CD14-positive monocyte (primary cell): ENCODE measurements at regions not wholly inside any gene's neighbourhood (a gene's known extent, or its start where the extent isn't known, plus 50 kb on each side); places are given as distances from the start of the nearest gene placed in this dataset.

Experiments
- DNase-seq, 3 donors: peaks; one replicate each; pipeline ENCODE4 v3.0.0-alpha.2; 2011 to 2022
- H2AFZ ChIP-seq: 2 replicates; pipeline ENCODE4 v1.6.0; 2012; ENCODE audit warnings: mild to moderate bottlenecking, low read depth, low read length, inconsistent platforms; ENCODE audit not compliant: insufficient read depth, poor library complexity, severe bottlenecking
- H3K27ac ChIP-seq, 2 donors: 1 replicate in 1 of 2; 2 replicates in 1 of 2; pipeline ENCODE4 v1.5.1; 2012 to 2013; ENCODE audit warnings: low read length in 2 of 2, control low read depth in 1 of 2, inconsistent platforms in 1 of 2, low read depth in 1 of 2, mild to moderate bottlenecking in 1 of 2
- H3K27me3 ChIP-seq, 2 donors: one replicate each; pipeline versions ENCODE4 v1.6.0 to v1.6.1; 2011 to 2013; ENCODE audit warnings: low read length in 2 of 2; ENCODE audit not compliant: control insufficient read depth in 2 of 2, insufficient read depth in 2 of 2
- H3K36me3 ChIP-seq, 2 donors: replicated peaks in 1 of 2; 1 replicate in 1 of 2; 2 replicates in 1 of 2; pipeline versions ENCODE4 v1.5.1 to v1.6.1; 2012 to 2013; ENCODE audit warnings: low read length in 2 of 2, control low read depth in 1 of 2, inconsistent platforms in 1 of 2, mild to moderate bottlenecking in 1 of 2; ENCODE audit not compliant: insufficient read depth in 2 of 2, control insufficient read depth in 1 of 2
- H3K4me1 ChIP-seq, 2 donors: 1 replicate in 1 of 2; 2 replicates in 1 of 2; pipeline versions ENCODE4 v1.5.1 to v1.6.1; 2012 to 2013; ENCODE audit warnings: low read length in 2 of 2, control low read depth in 1 of 2, inconsistent platforms in 1 of 2, mild to moderate bottlenecking in 1 of 2, moderate library complexity in 1 of 2; ENCODE audit not compliant: insufficient read depth in 2 of 2, control insufficient read depth in 1 of 2
- H3K4me2 ChIP-seq: replicated peaks from 2 replicates; pipeline ENCODE3; 2012; ENCODE audit warnings: low read length, moderate library complexity, mild to moderate bottlenecking; ENCODE audit not compliant: poor library complexity, severe bottlenecking; ENCODE audit errors: extremely low read depth
- H3K4me3 ChIP-seq, 3 experiments: fragments of 200-600 bp in 1 of 3; sonication (generic) in 1 of 3; replicated peaks in 1 of 3; 1 replicate in 2 of 3; 2 replicates in 1 of 3; pipeline ENCODE4 v1.5.1; 2011 to 2013; ENCODE audit warnings: low read length in 3 of 3, mild to moderate bottlenecking in 3 of 3, control low read depth in 2 of 3, low read depth in 2 of 3, inconsistent platforms in 1 of 3, moderate library complexity in 1 of 3
- H3K79me2 ChIP-seq: 2 replicates; pipeline ENCODE4 v1.6.0; 2012; ENCODE audit warnings: mild to moderate bottlenecking, control low read depth, inconsistent platforms, low read length, moderate library complexity; ENCODE audit not compliant: insufficient read depth
- H3K9ac ChIP-seq: 2 replicates; pipeline ENCODE4 v1.6.0; 2017; ENCODE audit warnings: low read length, mild to moderate bottlenecking; ENCODE audit not compliant: insufficient read depth, poor library complexity, severe bottlenecking
- H3K9me3 ChIP-seq, 2 donors: replicated peaks in 1 of 2; 1 replicate in 1 of 2; 2 replicates in 1 of 2; pipeline versions ENCODE4 v1.5.1 to v1.6.1; 2012 to 2013; ENCODE audit warnings: low read length in 2 of 2, control low read depth in 1 of 2; ENCODE audit not compliant: control insufficient read depth in 1 of 2, insufficient read depth in 1 of 2
- H4K20me1 ChIP-seq: 2 replicates; pipeline ENCODE4 v1.6.0; 2012; ENCODE audit warnings: mild to moderate bottlenecking, low read length, control low read depth, moderate library complexity; ENCODE audit not compliant: insufficient read depth
- H3K27ac Mint-ChIP-seq, 7 donors: one replicate each; pipeline ENCODE4 v1.8.0; 2020; ENCODE audit warnings: mild to moderate bottlenecking in 7 of 7, mixed read lengths in 7 of 7, moderate library complexity in 6 of 7, inconsistent platforms in 2 of 7
- H3K27me3 Mint-ChIP-seq, 3 donors: one replicate each; pipeline ENCODE4 v1.8.0; 2021 to 2022; ENCODE audit warnings: low read depth in 3 of 3, mild to moderate bottlenecking in 3 of 3, mixed read lengths in 3 of 3, moderate library complexity in 3 of 3, inconsistent platforms in 1 of 3
- H3K36me3 Mint-ChIP-seq, 2 donors: one replicate each; pipeline ENCODE4 v1.8.0; 2020; ENCODE audit warnings: mixed read lengths in 2 of 2, inconsistent platforms in 1 of 2, mild to moderate bottlenecking in 1 of 2
- H3K4me1 Mint-ChIP-seq: one replicate; pipeline ENCODE4 v1.8.0; 2020; ENCODE audit warnings: mild to moderate bottlenecking, mixed read lengths
- H3K4me3 Mint-ChIP-seq, 2 donors: one replicate each; pipeline ENCODE4 v1.8.0; 2020; ENCODE audit warnings: mild to moderate bottlenecking in 2 of 2, mixed read lengths in 2 of 2, moderate library complexity in 1 of 2
- H3K9me3 Mint-ChIP-seq, 7 donors: one replicate each; pipeline ENCODE4 v1.8.0; 2020 to 2022; ENCODE audit warnings: mixed read lengths in 7 of 7, mild to moderate bottlenecking in 6 of 7, moderate library complexity in 6 of 7, inconsistent platforms in 2 of 7
- WGBS: methylation state at CpG from one replicate; pipeline ENCODE4 v1.1.5; 2013; ENCODE audit warnings: missing lambda C conversion rate; ENCODE audit not compliant: insufficient coverage; 5-methylcytosine and 5-hydroxymethylcytosine counted together
- intact Hi-C, 2 donors: fragments of 100-400 bp; cut with micrococcal nuclease; formaldehyde crosslinking; loops; one replicate each; pipeline versions ENCODE4 v1.15.0 to v1.15.1; 2023
- TF ChIP-seq, protein P1 (sequence below): fragments of 200-600 bp; IDR thresholded peaks from one replicate; pipeline ENCODE4 v1.8.0; 2022; ENCODE audit warnings: antibody characterized with exemption, mild to moderate bottlenecking

DNA sequence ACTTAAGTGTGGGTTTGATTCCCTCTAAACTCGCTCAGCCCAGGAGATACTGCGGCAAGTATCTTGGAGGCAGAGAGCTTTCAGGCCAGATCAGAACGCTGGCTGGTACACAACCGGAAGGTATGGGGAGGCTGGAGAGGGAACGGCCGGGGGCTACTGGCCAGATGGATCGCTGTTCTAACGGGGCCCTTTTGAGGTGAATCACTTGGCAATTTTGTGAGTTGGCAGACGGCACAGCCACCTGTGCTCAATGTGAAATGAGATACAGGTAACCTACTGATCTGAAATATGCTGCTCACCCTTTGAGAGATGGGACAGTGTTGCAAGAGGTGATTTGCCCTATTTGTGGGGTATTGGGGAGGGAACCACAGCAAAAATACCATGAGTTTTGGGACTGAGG, 622.9 kb upstream of the RBFOX1 start:
- intact Hi-C loops = no loop called here
- WGBS = 98% methylated on average over 9 of the region's 9 CpGs
- no peaks in the 10 kb centered on the region for H3K27me3 ChIP-seq
- peak overlapping the region in 1 of 7 donors; percentile 17 for H3K27ac Mint-ChIP-seq
- H3K36me3 ChIP-seq = no peaks in the 10 kb centered on the region
- no peaks in the 10 kb centered on the region for H3K79me2 ChIP-seq
- TF ChIP-seq, protein P1, sequence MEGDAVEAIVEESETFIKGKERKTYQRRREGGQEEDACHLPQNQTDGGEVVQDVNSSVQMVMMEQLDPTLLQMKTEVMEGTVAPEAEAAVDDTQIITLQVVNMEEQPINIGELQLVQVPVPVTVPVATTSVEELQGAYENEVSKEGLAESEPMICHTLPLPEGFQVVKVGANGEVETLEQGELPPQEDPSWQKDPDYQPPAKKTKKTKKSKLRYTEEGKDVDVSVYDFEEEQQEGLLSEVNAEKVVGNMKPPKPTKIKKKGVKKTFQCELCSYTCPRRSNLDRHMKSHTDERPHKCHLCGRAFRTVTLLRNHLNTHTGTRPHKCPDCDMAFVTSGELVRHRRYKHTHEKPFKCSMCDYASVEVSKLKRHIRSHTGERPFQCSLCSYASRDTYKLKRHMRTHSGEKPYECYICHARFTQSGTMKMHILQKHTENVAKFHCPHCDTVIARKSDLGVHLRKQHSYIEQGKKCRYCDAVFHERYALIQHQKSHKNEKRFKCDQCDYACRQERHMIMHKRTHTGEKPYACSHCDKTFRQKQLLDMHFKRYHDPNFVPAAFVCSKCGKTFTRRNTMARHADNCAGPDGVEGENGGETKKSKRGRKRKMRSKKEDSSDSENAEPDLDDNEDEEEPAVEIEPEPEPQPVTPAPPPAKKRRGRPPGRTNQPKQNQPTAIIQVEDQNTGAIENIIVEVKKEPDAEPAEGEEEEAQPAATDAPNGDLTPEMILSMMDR = no peak
- DNase-seq = no peak
- H3K27ac ChIP-seq = no peak overlapping the region
- no peak overlapping the region for H3K4me3 ChIP-seq
- no peak overlapping the region for H3K9ac ChIP-seq
- H3K27me3 Mint-ChIP-seq = peaks cover 0 to 3% (median 3%) of the 10 kb centered on the region in 3 donors
- peaks cover 0 to 4% (median 2%) of the 10 kb centered on the region in 7 donors for H3K9me3 Mint-ChIP-seq
- no peak overlapping the region for H3K4me2 ChIP-seq
- H3K4me3 Mint-ChIP-seq = no peak overlapping the region
- H3K4me1 Mint-ChIP-seq = no peaks in the 10 kb centered on the region
- H4K20me1 ChIP-seq = no peaks in the 10 kb centered on the region
- H3K9me3 ChIP-seq = no peaks in the 10 kb centered on the region
- H3K36me3 Mint-ChIP-seq = no peaks in the 10 kb centered on the region
- H2AFZ ChIP-seq = no peak overlapping the region
- no peaks in the 10 kb centered on the region for H3K4me1 ChIP-seq

DNA sequence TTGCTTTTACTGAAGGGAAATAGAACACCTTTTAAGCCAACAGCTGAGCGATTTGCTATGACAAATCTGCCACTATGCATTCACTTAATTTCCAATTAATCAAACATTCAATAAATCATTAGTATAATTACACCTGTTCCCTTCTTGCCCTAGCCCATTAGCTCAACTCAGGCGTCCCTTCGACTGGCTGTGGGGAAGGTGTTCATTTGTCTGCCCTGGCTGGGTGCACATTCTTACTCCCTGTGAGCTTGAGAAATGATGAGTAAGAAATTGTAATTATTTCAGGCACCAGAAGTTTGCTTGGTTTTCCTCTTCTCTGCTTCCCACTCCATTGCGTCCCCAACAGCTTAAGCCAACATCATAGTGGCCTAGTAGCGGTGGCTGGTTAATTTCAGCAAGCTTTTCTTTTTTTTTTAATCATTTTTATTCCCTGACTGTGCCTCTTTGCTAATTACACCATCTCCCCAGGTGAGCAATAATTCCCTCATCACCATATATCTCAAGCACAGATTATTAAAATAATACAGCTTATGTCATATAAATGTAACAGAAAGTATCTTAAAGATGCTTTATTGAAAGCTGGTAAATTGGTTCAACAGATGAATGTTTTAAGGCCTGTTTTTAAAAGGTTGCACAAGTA, 623.9 kb upstream of the RBFOX1 start:
- peak overlapping the region in 1 of 7 donors; percentile 13 for H3K27ac Mint-ChIP-seq
- Histone ChIP-seq H3K27ac (no peak overlapping the region), H3K9me3 (no peaks in the 10 kb centered on the region), H4K20me1 (no peaks in the 10 kb centered on the region), H3K36me3 (no peaks in the 10 kb centered on the region), H3K9ac (no peak overlapping the region), H3K4me1 (no peaks in the 10 kb centered on the region), H2AFZ (no peak overlapping the region), H3K27me3 (no peaks in the 10 kb centered on the region), H3K4me2 (no peak overlapping the region), H3K79me2 (no peaks in the 10 kb centered on the region), H3K4me3 (no peak overlapping the region)
- H3K9me3 Mint-ChIP-seq = peaks cover 0 to 4% (median 1%) of the 10 kb centered on the region in 7 donors
- WGBS = 96% methylated on average over 2 of the region's 5 CpGs
- no peak overlapping the region for H3K4me3 Mint-ChIP-seq
- TF ChIP-seq, protein P1 = no peak
- intact Hi-C loops = no loop called here
- DNase-seq = no peak
- H3K27me3 Mint-ChIP-seq = peaks cover 0 to 7% (median 3%) of the 10 kb centered on the region in 3 donors
- H3K4me1 Mint-ChIP-seq = no peaks in the 10 kb centered on the region
- no peaks in the 10 kb centered on the region for H3K36me3 Mint-ChIP-seq
